Activated CD4-positive, alpha-beta T cell treated with anti-CD3 and anti-CD28 coated beads, Interleukin-2, amount 10 ng/mL, durations not matched to agents 7 days and 5 days (primary cell): ENCODE measurements at regions not wholly inside any gene's neighbourhood (a gene's known extent, or its start where the extent isn't known, plus 50 kb on each side); places are given as distances from the start of the nearest gene placed in this dataset.

Experiments used
- CTCF ChIA-PET: fragments of 350-600 bp; sonication (Branson Sonifier 250); formaldehyde crosslinking; loops from one replicate; lab custom pipeline; 2021; ENCODE audit warnings: antibody characterized with exemption; lab: Charles Lee
- POLR2A ChIA-PET: fragments of 350-600 bp; sonication (Branson Sonifier 250); formaldehyde crosslinking; loops from one replicate; lab custom pipeline; 2021; ENCODE audit warnings: antibody characterized with exemption; lab: Charles Lee
- DNase-seq: peaks from one replicate; pipeline ENCODE4 v3.0.0-alpha.2; 2020
- H3K27ac Mint-ChIP-seq: one replicate; pipeline ENCODE4 v1.8.0; 2021; ENCODE audit warnings: mild to moderate bottlenecking, moderate library complexity, mixed read lengths
- H3K27me3 Mint-ChIP-seq: one replicate; pipeline ENCODE4 v1.8.0; 2021; ENCODE audit warnings: mixed read lengths
- H3K36me3 Mint-ChIP-seq: one replicate; pipeline ENCODE4 v1.8.0; 2021; ENCODE audit warnings: low read depth, mixed read lengths
- H3K4me1 Mint-ChIP-seq: one replicate; pipeline ENCODE4 v1.8.0; 2021; ENCODE audit warnings: mixed read lengths
- H3K4me3 Mint-ChIP-seq: one replicate; pipeline ENCODE4 v1.8.0; 2021; ENCODE audit warnings: mild to moderate bottlenecking, moderate library complexity, mixed read lengths
- H3K9me3 Mint-ChIP-seq: one replicate; pipeline ENCODE4 v1.8.0; 2021; ENCODE audit warnings: mixed read lengths

GRCh38 chr1:165063181-165063965, 293.1 kb downstream of the LMX1A start:
- no peak for DNase-seq
- Mint-ChIP-seq H3K36me3 (no peaks in the 10 kb centered on the region), H3K27ac (no peak overlapping the region), H3K9me3 (no peaks in the 10 kb centered on the region), H3K4me3 (no peak overlapping the region), H3K4me1 (no peaks in the 10 kb centered on the region), H3K27me3 (no peaks in the 10 kb centered on the region)
- ChIA-PET CTCF (no interaction called here), POLR2A (no interaction called here)

GRCh38 chr1:165062346-165062745, 294.2 kb downstream of the LMX1A start:
- H3K9me3 Mint-ChIP-seq = no peaks in the 10 kb centered on the region
- H3K4me1 Mint-ChIP-seq = no peaks in the 10 kb centered on the region
- ChIA-PET CTCF (no interaction called here), POLR2A (no interaction called here)
- no peak for DNase-seq
- H3K27ac Mint-ChIP-seq = no peak overlapping the region
- H3K27me3 Mint-ChIP-seq = peaks cover 2% of the 10 kb centered on the region
- H3K4me3 Mint-ChIP-seq = no peak overlapping the region
- no peaks in the 10 kb centered on the region for H3K36me3 Mint-ChIP-seq

- Mint-ChIP-seq H3K4me1 (no peaks in the 10 kb centered on the region), H3K36me3 (no peaks in the 10 kb centered on the region), H3K4me3 (no peak overlapping the region), H3K9me3 (no peaks in the 10 kb centered on the region), H3K27ac (no peak overlapping the region), H3K27me3 (peaks cover 10% of the 10 kb centered on the region)
- DNase-seq = no peak
- CTCF ChIA-PET = no interaction called here
- POLR2A ChIA-PET = no interaction called here
Observed at GRCh38 chr1:165060285-165060793, 296.2 kb downstream of the LMX1A start.

DNA sequence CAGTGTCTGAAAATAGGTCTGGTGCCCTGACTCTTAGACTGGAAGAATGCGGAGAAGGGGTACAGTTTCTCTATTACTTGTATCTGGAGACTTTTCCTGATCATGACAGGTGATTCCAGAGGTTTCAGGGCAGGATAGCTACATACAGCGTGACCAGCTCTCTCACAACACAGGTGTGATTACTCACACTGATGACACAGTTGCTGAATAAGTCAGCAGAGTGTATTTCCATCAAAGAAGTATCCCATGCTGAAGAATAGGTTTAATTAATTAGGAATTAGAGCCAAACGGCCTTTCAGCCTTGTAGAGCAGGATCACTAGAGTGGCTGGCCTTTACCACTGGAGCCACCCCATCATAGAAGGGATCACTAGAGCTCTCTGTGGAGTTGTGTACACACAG, 298.6 kb downstream of the LMX1A start:
- H3K9me3 Mint-ChIP-seq = no peaks in the 10 kb centered on the region
- peaks cover 10% of the 10 kb centered on the region for H3K27me3 Mint-ChIP-seq
- no peak for DNase-seq
- H3K4me1 Mint-ChIP-seq = no peaks in the 10 kb centered on the region
- no peaks in the 10 kb centered on the region for H3K36me3 Mint-ChIP-seq
- H3K4me3 Mint-ChIP-seq = no peak overlapping the region
- ChIA-PET POLR2A (no interaction called here), CTCF (no interaction called here)
- no peak overlapping the region for H3K27ac Mint-ChIP-seq

- CTCF ChIA-PET = no interaction called here
- POLR2A ChIA-PET = no interaction called here
- H3K9me3 Mint-ChIP-seq = no peaks in the 10 kb centered on the region
- H3K4me1 Mint-ChIP-seq = no peaks in the 10 kb centered on the region
- H3K27me3 Mint-ChIP-seq = peaks cover 10% of the 10 kb centered on the region
- H3K4me3 Mint-ChIP-seq = no peak overlapping the region
- no peak overlapping the region for H3K27ac Mint-ChIP-seq
- H3K36me3 Mint-ChIP-seq = no peaks in the 10 kb centered on the region
- no peak for DNase-seq
Observed at GRCh38 chr1:165056914-165057313, 299.6 kb downstream of the LMX1A start.

GRCh38 chr1:165055581-165055980, 300.9 kb downstream of the LMX1A start:
- Mint-ChIP-seq H3K36me3 (no peaks in the 10 kb centered on the region), H3K4me1 (no peaks in the 10 kb centered on the region), H3K27ac (no peak overlapping the region), H3K9me3 (no peaks in the 10 kb centered on the region), H3K4me3 (no peak overlapping the region), H3K27me3 (peaks cover 10% of the 10 kb centered on the region)
- CTCF ChIA-PET = no interaction called here
- POLR2A ChIA-PET = no interaction called here
- no peak for DNase-seq

- H3K4me3 Mint-ChIP-seq = no peak overlapping the region
- H3K27ac Mint-ChIP-seq = no peak overlapping the region
- ChIA-PET CTCF (no interaction called here), POLR2A (no interaction called here)
- no peaks in the 10 kb centered on the region for H3K9me3 Mint-ChIP-seq
- DNase-seq = no peak
- no peaks in the 10 kb centered on the region for H3K36me3 Mint-ChIP-seq
- no peaks in the 10 kb centered on the region for H3K4me1 Mint-ChIP-seq
- H3K27me3 Mint-ChIP-seq = peaks cover 10% of the 10 kb centered on the region
Observed at GRCh38 chr1:165054627-165055026, 301.9 kb downstream of the LMX1A start.

- Mint-ChIP-seq H3K9me3 (no peaks in the 10 kb centered on the region), H3K4me1 (no peaks in the 10 kb centered on the region), H3K27me3 (peaks cover 10% of the 10 kb centered on the region), H3K27ac (no peak overlapping the region), H3K36me3 (no peaks in the 10 kb centered on the region), H3K4me3 (no peak overlapping the region)
- DNase-seq = no peak
- ChIA-PET POLR2A (no interaction called here), CTCF (no interaction called here)
Observed at GRCh38 chr1:165053351-165053750, 303.2 kb downstream of the LMX1A start.

DNA sequence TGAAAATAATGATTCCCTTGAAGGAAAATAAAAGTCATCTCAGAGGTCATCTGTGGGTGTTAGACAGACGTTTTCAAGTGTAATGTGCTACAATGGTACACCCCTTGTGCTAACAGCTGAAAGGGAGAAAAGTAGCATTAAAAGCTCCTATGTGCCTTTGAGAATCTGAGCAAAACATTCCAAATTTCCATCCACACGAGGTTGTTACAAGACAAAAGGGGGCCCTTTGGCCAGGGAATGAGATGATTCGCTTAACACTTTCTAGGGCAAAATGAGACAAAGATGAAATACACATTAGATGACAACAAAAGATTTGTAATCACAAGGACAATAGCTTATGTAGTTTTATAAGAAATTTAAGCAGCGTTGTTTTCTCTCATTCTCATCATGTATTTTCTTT, 303.6 kb downstream of the LMX1A start:
- Mint-ChIP-seq H3K27me3 (peaks cover 10% of the 10 kb centered on the region), H3K4me1 (no peaks in the 10 kb centered on the region), H3K4me3 (no peak overlapping the region), H3K27ac (no peak overlapping the region), H3K9me3 (no peaks in the 10 kb centered on the region), H3K36me3 (no peaks in the 10 kb centered on the region)
- CTCF ChIA-PET = no interaction called here
- POLR2A ChIA-PET = no interaction called here
- DNase-seq = no peak

GRCh38 chr1:165052431-165052830, 304.1 kb downstream of the LMX1A start:
- CTCF ChIA-PET = no interaction called here

DNA sequence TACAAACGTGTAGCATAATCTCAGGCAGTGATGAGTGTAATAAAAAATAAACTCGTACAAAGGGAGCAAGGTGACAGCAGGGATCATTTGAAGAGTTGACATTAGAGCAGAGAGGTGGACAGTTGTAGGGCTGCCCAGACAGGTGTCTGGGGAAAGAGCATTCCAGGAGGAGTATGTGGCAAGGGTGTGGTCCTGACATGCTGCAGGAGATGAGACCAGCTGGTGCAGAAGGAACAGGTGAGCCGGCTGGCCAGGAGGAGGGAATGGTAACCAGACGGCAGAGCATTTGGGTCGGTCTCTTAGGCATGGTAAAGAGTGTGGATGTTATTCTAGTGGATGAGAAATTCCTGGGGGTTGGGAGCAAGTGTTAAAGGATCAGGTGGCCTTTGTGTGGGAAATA, 306.3 kb downstream of the LMX1A start:
- no peak overlapping the region for H3K4me3 Mint-ChIP-seq
- H3K9me3 Mint-ChIP-seq = no peaks in the 10 kb centered on the region
- no peak overlapping the region for H3K27ac Mint-ChIP-seq
- no peak for DNase-seq
- CTCF ChIA-PET = no interaction called here
- POLR2A ChIA-PET = no interaction called here
- H3K36me3 Mint-ChIP-seq = no peaks in the 10 kb centered on the region
- no peaks in the 10 kb centered on the region for H3K4me1 Mint-ChIP-seq
- no peaks in the 10 kb centered on the region for H3K27me3 Mint-ChIP-seq

More at GRCh38 chr1:165052431-165052830, 304.1 kb downstream of the LMX1A start:
- no peak overlapping the region for H3K27ac Mint-ChIP-seq
- H3K36me3 Mint-ChIP-seq = no peaks in the 10 kb centered on the region
- H3K9me3 Mint-ChIP-seq = no peaks in the 10 kb centered on the region
- H3K4me3 Mint-ChIP-seq = no peak overlapping the region
- POLR2A ChIA-PET = no interaction called here
- DNase-seq = no peak
- peaks cover 9% of the 10 kb centered on the region for H3K27me3 Mint-ChIP-seq
- H3K4me1 Mint-ChIP-seq = no peaks in the 10 kb centered on the region

- Mint-ChIP-seq H3K27ac (no peak overlapping the region), H3K36me3 (no peaks in the 10 kb centered on the region), H3K4me3 (no peak overlapping the region), H3K9me3 (no peaks in the 10 kb centered on the region), H3K27me3 (no peaks in the 10 kb centered on the region), H3K4me1 (no peaks in the 10 kb centered on the region)
- CTCF ChIA-PET = no interaction called here
- no peak for DNase-seq
- POLR2A ChIA-PET = no interaction called here
Observed at GRCh38 chr1:165047994-165048393, 308.5 kb downstream of the LMX1A start.

GRCh38 chr1:165045902-165046301, 310.6 kb downstream of the LMX1A start:
- Mint-ChIP-seq H3K4me1 (no peaks in the 10 kb centered on the region), H3K27ac (no peak overlapping the region), H3K4me3 (no peak overlapping the region), H3K27me3 (no peaks in the 10 kb centered on the region), H3K9me3 (no peaks in the 10 kb centered on the region), H3K36me3 (no peaks in the 10 kb centered on the region)
- POLR2A ChIA-PET = no interaction called here
- DNase-seq = no peak
- CTCF ChIA-PET = no interaction called here

- no peaks in the 10 kb centered on the region for H3K9me3 Mint-ChIP-seq
Observed at GRCh38 chr1:165040641-165041040, 315.9 kb downstream of the LMX1A start.

More at GRCh38 chr1:165040641-165041040, 315.9 kb downstream of the LMX1A start:
- no peaks in the 10 kb centered on the region for H3K4me1 Mint-ChIP-seq
- H3K27me3 Mint-ChIP-seq = no peaks in the 10 kb centered on the region
- DNase-seq = no peak
- no peaks in the 10 kb centered on the region for H3K36me3 Mint-ChIP-seq
- POLR2A ChIA-PET = no interaction called here
- no peak overlapping the region for H3K4me3 Mint-ChIP-seq
- H3K27ac Mint-ChIP-seq = no peak overlapping the region
- CTCF ChIA-PET = no interaction called here
